Heart left ventricle (tissue), 16 donors: ENCODE measurements at regions not wholly inside any gene's neighbourhood (a gene's known extent, or its start where the extent isn't known, plus 50 kb on each side); places are given as distances from the start of the nearest gene placed in this dataset.

Experiments
- ATAC-seq, 4 donors: fragments of 200-7000 bp; cut with Tn5 transposase; one replicate each; pipeline ENCODE4 v1.9.1; 2020 to 2022; ENCODE audit warnings: moderate library complexity in 4 of 4, mild to moderate bottlenecking in 3 of 4, moderate number of reproducible peaks in 1 of 4
- DNase-seq, 5 donors: peaks; one replicate each; pipeline ENCODE4 v3.0.0-alpha.2; 2020
- H3K27ac ChIP-seq, 12 donors: fragments of 200-600 bp; sonication (generic) in 4 of 12; one replicate each; pipeline versions ENCODE4 v1.5.0 to v1.8.0; 2016 to 2022; ENCODE audit warnings: mild to moderate bottlenecking in 2 of 12
- H3K27me3 ChIP-seq, 9 donors: fragments of 200-600 bp; sonication (generic) in 2 of 9; one replicate each; pipeline versions ENCODE4 v1.5.1 to v1.8.0; 2016 to 2022; ENCODE audit warnings: mild to moderate bottlenecking in 3 of 9
- H3K36me3 ChIP-seq, 9 donors: fragments of 200-600 bp; sonication (generic) in 2 of 9; one replicate each; pipeline versions ENCODE4 v1.5.0 to v1.8.0; 2018 to 2022; ENCODE audit warnings: mild to moderate bottlenecking in 2 of 9
- H3K4me1 ChIP-seq, 12 donors: fragments of 200-600 bp; sonication (generic) in 4 of 12; one replicate each; pipeline versions ENCODE4 v1.5.0 to v1.8.0; 2016 to 2022; ENCODE audit warnings: mild to moderate bottlenecking in 3 of 12
- H3K4me3 ChIP-seq, 12 donors: fragments of 200-600 bp; sonication (generic) in 4 of 12; one replicate each; pipeline versions ENCODE4 v1.5.0 to v1.8.0; 2017 to 2022; ENCODE audit warnings: mild to moderate bottlenecking in 9 of 12, moderate library complexity in 4 of 12
- H3K9me3 ChIP-seq, 12 donors: fragments of 200-600 bp; sonication (generic) in 4 of 12; one replicate each; pipeline versions ENCODE4 v1.5.0 to v1.8.0; 2016 to 2022; ENCODE audit warnings: mild to moderate bottlenecking in 1 of 12
- POLR2A ChIP-seq, 2 donors: fragments of 450-650 bp; IDR thresholded peaks; one replicate each; pipeline ENCODE4 v1.6.1; 2017; ENCODE audit warnings: antibody characterized with exemption in 2 of 2, mild to moderate bottlenecking in 2 of 2, moderate library complexity in 2 of 2
- WGBS, 4 donors: extraction: QIAGEN DNeasy Blood & Tissue Kit in 2 of 4; methylation state at CpG; one replicate each; pipeline versions ENCODE4 v1.1.5 to v1.1.7; 2013 to 2018; 5-methylcytosine and 5-hydroxymethylcytosine counted together
- intact Hi-C, 10 donors: fragments of 100-400 bp; cut with DNase I; formaldehyde crosslinking; loops; one replicate each; pipeline versions ENCODE4 v1.11.1 to v1.14.2; 2022
- TF ChIP-seq, protein P1 (sequence below), 12 donors: fragments of 200-600 bp; sonication (generic) in 4 of 12; IDR thresholded peaks; one replicate each; pipeline versions ENCODE4 v1.5.0 to v1.8.0; 2018 to 2022; ENCODE audit warnings: antibody characterized with exemption in 12 of 12, mild to moderate bottlenecking in 5 of 12
- donor health status: ischemic (EF 13 %, LVEDD 7.1; RV severe dilation, severe dysfunction).
- donor health status: healthy with polysubstance abuse.
- donor health status: DM: no; HTN: yes; CAD: no.
- donor health status: DM: no; HTN: no; CAD: no.
- donor health status: ischemic (EF 25% LVEDD 6.9; RV normal size, moderate dysfunction).
- donor health status: ischemic (EF 25% LVEDD 5.7; RV mildly dilated, moderate dysfunction).
- donor health status: healthy.
- donor health status: DM: yes; HTN: yes; CAD: no.
- donor health status: ischemic (EF 35%, LVEDD 5.7; RV mildly dilated, moderate dysfunction).
- donor health status: nonischemic (EF 11% LVEDD 7.7; RV severe dilation, severe dysfunction).
- donor health status: DM: yes; HTN: yes; CAD: no.
- donor health status: PGD.
- donor health status: ischemic (EF 29% LVEDD 5.4; RV normal size, mild dysfunction).
- donor health status: nonischemic (EF 23%, LVEDD 6.1; RV moderate dilation, normal function).

DNA sequence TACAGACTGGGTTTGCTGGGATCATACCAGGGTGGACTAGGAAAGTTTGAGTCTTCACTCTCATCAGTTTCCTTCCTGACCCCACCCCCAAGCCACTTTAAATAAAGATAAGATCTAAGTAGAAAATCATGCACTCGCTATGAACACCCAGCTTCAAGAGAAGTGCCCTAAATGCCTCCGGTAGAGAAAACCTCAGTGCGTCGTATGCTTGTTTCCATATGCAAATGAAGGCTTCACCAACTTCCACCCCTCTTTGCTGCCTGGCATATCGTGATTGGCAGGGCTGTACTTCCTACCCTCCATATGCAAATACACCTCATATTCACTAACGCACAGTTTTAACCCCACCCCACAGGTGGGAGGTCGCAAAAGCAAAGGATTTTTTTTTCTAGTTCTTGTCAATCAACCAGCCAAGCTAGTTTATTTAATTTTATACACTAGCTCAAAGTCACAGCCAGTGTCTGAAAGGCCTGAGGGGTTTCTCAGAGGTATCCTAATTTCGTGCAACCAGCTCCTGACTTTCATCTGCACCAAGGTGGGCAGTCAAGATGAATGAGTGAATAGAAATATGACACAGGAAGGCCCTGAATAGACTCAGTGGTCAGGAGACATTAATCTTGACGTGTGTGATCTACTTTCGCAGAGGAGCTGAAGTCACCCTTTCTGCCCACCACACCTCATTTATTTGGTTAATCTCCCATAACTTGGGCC, 121.1 kb upstream of the TSHZ3 start:
- H3K27ac ChIP-seq, result no peak overlapping the region
- 81 to 86% (median 83%) methylated on average over 10 of the region's 10 CpGs for WGBS, 4 donors
- intact Hi-C loops, result no loop called here
- H3K27me3 ChIP-seq, result peaks cover 0 to 7% (median 0%) of the 10 kb centered on the region in 9 donors
- H3K9me3 ChIP-seq, result no peaks in the 10 kb centered on the region
- no peak overlapping the region for H3K4me3 ChIP-seq
- ATAC-seq (no peak), DNase-seq (no peak)
- TF ChIP-seq, protein P1, sequence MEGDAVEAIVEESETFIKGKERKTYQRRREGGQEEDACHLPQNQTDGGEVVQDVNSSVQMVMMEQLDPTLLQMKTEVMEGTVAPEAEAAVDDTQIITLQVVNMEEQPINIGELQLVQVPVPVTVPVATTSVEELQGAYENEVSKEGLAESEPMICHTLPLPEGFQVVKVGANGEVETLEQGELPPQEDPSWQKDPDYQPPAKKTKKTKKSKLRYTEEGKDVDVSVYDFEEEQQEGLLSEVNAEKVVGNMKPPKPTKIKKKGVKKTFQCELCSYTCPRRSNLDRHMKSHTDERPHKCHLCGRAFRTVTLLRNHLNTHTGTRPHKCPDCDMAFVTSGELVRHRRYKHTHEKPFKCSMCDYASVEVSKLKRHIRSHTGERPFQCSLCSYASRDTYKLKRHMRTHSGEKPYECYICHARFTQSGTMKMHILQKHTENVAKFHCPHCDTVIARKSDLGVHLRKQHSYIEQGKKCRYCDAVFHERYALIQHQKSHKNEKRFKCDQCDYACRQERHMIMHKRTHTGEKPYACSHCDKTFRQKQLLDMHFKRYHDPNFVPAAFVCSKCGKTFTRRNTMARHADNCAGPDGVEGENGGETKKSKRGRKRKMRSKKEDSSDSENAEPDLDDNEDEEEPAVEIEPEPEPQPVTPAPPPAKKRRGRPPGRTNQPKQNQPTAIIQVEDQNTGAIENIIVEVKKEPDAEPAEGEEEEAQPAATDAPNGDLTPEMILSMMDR (IDR thresholded peaks at IDR 0.05), result no peak
- no peak for TF ChIP-seq POLR2A (IDR thresholded peaks at IDR 0.05)
- no peaks in the 10 kb centered on the region for H3K36me3 ChIP-seq
- no peaks in the 10 kb centered on the region for H3K4me1 ChIP-seq

DNA sequence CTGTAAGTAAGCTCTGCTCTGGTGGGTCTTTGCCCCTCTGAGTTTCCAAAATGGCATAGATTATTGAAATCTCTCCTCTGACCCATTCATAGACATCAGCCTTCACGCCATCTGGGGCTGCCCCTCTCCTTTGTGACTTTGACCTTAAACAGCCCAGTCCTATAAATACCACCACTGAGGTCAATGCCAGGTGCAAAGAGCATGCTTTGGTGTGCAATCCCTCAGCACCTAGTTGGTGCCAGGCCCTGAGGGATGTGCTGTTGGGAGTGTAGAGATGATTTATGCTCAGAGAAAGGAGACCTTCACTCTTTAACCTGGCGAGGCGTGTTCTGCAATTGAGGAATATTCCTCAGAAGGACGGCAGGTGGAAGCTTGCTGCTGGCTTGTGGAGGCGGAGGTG, 121.7 kb upstream of the TSHZ3 start:
- Histone ChIP-seq H3K4me1 (no peaks in the 10 kb centered on the region), H3K27ac (no peak overlapping the region), H3K9me3 (no peaks in the 10 kb centered on the region), H3K4me3 (no peak overlapping the region), H3K36me3 (no peaks in the 10 kb centered on the region), H3K27me3 (peaks cover 0 to 7% (median 0%) of the 10 kb centered on the region in 9 donors)
- no peak for TF ChIP-seq POLR2A (IDR thresholded peaks at IDR 0.05)
- TF ChIP-seq, protein P1 (IDR thresholded peaks at IDR 0.05), result no peak
- DNase-seq (no peak), ATAC-seq (no peak)
- 56 to 78% (median 63%) methylated on average over 5 of the region's 5 CpGs for WGBS, 4 donors
- intact Hi-C loops, result no loop called here

GRCh38 chr19:31478241-31478640, 129.0 kb upstream of the TSHZ3 start:
- TF ChIP-seq, protein P1 (IDR thresholded peaks at IDR 0.05), result no peak
- TF ChIP-seq POLR2A (IDR thresholded peaks at IDR 0.05), result no peak
- H3K9me3 ChIP-seq, result peaks cover 0 to 1% (median 0%) of the 10 kb centered on the region in 12 donors
- no peak for ATAC-seq
- peaks cover 0 to 7% (median 0%) of the 10 kb centered on the region in 9 donors for H3K27me3 ChIP-seq
- intact Hi-C loops, result no loop called here
- WGBS, 4 donors, result 49 to 61% (median 61%) methylated on average over 5 of the region's 5 CpGs
- no peak overlapping the region for H3K4me3 ChIP-seq
- no peaks in the 10 kb centered on the region for H3K4me1 ChIP-seq
- no peaks in the 10 kb centered on the region for H3K36me3 ChIP-seq
- DNase-seq, result no peak
- H3K27ac ChIP-seq, result no peak overlapping the region

GRCh38 chr19:31483226-31483857, 134.1 kb upstream of the TSHZ3 start:
- Histone ChIP-seq H3K9me3 (peaks cover 0 to 5% (median 0%) of the 10 kb centered on the region in 12 donors), H3K27ac (no peak overlapping the region), H3K4me1 (no peaks in the 10 kb centered on the region), H3K27me3 (peaks cover 0 to 7% (median 0%) of the 10 kb centered on the region in 9 donors), H3K36me3 (no peaks in the 10 kb centered on the region), H3K4me3 (no peak overlapping the region)
- DNase-seq (no peak), ATAC-seq (no peak)
- intact Hi-C loops, result no loop called here
- TF ChIP-seq, protein P1 (IDR thresholded peaks at IDR 0.05), result no peak
- no peak for TF ChIP-seq POLR2A (IDR thresholded peaks at IDR 0.05)
